ENCODE measurements at regions not wholly inside any gene's neighbourhood (a gene's known extent, or its start where the extent isn't known, plus 50 kb on each side); places are given as distances from the start of the nearest gene placed in this dataset.
"Not testable (repeated sequence)": the region's sequence is repeated elsewhere in the genome, so short reads cannot be mapped to it uniquely, and the experiment has no call there.

DNA sequence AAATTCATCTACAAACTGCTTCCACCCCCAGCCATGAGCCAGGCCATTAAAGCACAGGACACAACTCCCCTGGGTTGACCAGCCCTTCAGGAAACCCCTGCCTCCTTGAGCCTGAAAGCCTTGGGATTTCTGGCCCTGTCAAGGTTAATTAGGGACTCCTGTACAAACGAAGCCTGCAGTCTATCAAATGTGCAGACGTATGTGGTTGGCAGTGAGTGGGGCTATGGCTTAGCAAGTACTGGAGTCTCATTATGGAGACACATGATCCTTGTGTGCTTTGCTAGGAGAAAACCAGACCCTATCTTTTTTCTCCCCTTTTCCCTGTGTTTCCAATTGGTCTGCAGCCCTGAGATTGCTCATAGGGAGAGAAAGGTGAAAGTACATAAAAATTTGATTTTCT lies 588.3 kb upstream of the USP24 start:
- DNase-seq: no peak

DNA sequence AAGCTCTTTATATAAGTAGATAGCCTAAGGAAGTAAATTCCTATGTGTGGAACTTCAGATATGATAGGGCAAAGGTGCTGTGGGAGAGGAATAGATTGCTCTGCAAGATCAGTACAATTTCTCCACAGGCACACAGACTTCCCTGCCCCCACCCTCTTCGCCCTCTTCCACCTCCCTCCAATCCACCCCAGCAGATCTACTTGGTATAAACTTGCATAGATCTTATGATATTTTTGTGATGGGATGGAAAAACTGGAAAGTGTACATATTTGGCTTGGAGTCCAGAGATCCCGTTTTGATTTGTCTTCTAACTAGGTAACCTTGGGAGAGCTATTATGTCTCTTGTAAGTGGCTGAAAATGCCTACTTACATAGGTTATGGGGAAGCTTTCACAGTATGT lies 586.3 kb upstream of the USP24 start:
- no peak for DNase-seq

DNA sequence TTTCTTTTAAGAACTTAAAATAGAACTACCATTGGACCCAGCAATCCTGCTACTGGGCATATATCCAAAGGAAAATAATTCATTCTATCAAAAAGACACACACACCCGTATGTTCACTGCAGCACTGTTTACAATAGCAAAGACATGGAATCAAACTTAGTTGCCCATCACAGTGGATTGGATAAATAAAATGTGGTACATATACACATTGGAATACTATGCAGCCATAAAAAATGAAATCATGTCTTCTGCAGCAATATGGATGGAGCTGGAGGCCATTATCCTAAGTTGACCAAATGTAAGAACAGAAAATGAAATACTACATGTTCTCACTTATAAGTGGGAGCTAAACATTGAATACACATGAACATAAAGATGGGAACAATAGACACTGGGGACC lies 585.3 kb upstream of the USP24 start:
- DNase-seq: no peak

DNA sequence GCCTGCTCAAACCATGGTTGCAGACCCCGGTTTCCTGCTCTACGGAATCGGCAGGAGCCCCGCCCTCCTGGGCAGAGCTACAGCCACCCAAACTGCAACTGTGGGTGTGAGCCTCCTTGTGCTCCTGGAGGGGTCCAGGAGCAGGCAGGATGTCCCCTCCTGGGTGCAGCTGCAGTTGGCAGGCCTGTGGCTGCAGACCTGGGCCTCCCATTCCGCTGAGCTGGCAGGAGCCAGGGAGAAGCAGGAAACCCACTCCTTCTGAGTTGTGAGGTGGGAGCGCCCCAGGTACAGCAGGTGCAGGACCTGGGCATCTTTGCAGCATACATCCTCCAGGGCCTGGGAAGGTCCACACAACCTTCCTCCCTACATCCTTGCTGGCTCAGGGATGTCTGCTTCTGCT lies 578.7 kb upstream of the USP24 start:
- no peak for DNase-seq

DNA sequence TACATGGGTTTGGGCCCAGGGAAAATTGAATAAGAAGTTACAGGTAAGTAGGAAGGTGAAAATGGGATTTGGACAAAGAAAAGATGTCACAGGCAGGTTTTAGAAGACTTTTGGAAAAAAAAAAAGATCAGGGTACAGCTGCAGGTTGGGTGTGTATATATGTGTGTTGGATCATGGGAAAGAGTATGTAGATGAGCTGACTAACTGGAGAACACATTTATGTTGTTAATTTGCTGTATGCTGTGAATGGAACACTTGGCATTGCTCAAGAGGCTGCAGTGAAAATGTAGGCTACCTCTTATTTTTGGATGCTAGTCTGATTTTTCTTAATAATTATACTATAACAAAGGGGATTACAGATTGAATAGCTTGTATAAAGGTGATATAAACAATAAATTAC lies 577.7 kb upstream of the USP24 start:
- no peak for DNase-seq

DNA sequence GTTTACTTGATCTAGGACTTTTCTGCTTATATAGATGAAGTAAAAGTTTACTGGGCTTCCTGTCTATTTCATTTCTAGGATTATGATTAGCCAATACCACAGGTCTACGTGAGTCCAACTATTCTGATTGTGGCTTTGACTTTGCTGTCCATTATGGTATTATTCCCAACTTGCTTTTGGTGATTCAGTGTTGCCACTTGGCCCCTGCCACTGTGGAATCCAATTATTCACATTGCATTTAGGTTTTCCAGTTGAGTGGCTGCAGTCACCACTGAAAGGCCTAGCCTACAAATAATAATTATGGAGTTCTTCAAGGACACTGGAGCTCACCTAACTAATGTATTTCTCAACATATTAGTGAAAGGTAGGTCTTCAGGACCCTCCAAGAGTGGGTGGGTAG lies 574.3 kb upstream of the USP24 start:
- DNase-seq: no peak

DNA sequence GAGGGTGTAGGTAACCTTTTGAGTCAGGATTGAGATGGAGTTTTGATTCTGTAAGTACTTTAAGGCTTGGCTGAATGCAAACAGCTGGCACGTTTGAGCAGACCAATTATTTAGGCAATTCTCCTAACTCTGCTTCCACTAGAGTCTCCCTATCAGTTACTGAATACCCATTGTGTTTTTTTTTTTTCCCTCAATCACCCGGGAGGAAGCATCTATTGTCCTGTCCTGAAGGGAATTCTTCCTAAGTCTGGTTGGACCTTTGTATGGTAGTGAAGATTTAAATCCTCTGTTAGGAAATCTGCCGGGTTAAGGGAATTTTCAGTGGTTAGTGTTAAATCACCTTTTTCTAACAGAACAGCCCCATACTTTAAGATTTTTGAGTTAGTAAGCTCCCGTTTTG lies 571.2 kb upstream of the USP24 start:
- no peak for DNase-seq

DNA sequence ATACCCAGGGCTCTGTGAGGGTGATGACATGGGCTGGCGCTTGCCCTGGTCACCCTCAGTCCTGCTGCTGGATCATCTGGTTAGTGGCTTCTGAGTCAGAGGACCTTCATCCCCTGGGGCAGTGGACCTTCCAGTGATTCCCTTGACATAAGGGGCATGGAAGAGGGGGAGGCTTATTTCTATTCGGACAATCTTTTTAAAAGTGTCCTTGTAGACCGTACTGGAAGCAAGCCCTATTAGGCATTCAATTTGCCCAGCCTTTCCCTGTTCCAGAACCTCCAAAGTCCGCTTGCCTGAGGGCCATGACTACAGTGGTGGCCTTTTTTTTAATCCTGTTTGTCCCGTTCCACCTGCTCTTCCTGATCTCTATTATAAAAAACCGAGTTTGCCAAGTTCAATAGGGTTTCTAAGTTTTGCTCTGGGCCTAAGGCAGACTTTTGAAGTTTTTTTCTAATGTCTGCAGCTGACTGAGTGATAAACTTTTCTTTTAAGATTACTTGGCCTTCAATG lies 569.8 kb upstream of the USP24 start:
- not testable (repeated sequence) for DNase-seq

DNA sequence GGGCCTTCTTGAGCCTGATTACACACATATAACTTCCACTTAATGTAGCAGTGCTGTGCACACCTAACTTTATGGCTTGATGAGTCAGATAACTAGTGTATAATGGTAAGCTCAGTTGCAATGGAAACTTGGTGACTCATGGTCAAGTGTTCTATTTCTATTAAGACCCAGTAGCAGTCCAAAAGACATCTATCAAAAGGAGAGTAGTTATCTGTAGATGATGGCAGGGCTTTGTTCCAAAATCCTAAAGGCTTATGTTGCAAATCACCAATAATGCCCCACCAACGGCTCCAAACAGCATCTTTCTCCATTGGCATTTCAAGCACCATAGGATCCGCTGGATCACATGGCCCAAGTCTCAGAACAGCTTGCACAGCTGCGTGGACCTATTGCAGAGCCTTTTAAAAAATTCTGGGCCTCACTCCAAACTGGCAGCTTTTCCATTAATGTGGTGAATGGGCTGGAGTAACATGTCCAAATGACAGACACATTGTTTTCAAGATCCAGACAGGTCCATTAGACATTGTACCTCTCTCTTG lies 566.8 kb upstream of the USP24 start:
- no peak for DNase-seq

DNA sequence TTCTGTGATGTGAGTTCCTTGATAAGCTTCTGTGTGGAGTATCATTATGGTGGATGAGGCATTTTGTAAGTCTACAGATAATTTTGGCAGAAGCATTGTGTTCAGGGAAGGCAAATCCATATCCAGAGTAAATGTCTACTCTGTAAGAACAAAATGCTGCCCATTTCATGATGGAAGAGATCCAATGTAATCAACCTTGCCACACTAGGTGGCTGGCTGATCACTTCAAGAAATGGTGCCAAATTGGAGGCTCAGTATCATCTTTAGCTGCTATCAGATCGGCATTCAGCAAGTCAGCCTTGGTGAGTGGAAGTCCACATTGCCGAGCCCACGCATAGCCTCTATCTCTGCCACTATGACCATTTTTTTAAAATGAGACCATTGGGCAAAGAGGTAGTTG lies 565.8 kb upstream of the USP24 start:
- no peak for DNase-seq

DNA sequence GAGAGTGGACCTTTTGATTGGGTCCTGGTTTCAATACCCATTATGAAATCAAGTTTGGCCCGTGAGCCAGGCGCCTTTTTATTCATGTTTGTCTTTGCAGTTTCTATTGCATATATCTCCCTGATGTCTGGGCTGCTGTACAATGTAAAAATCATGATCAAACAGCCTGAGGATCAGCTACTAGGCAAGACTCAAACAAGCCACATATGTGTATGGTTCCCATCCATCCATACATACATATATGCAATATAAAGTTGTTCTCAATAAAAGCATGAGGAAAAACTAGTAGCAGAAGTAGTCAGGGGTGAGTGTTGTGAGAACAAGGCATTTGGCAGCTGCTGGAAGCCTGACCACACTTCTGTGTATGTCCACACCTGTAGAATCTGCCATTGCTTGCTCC lies 562.4 kb upstream of the USP24 start:
- DNase-seq: no peak

DNA sequence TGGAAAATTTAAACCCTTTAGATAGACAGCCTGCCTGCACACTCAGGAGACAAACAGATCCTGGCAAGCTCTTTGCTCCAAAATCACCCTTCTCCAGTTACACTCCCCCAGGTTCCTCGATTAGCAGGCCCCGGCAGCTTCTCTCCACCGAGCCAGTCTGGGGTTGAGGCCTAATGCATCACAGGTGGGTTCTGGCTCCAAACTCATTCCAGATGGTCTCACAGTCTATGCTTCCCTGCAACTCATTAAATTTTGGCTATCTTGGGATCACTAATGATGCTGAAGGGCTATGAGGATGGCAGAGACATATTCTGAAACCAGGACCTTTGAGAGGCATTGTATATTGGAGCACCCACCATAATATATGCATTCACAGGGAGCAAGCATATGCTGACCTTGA lies 559.8 kb upstream of the USP24 start:
- DNase-seq: no peak

DNA sequence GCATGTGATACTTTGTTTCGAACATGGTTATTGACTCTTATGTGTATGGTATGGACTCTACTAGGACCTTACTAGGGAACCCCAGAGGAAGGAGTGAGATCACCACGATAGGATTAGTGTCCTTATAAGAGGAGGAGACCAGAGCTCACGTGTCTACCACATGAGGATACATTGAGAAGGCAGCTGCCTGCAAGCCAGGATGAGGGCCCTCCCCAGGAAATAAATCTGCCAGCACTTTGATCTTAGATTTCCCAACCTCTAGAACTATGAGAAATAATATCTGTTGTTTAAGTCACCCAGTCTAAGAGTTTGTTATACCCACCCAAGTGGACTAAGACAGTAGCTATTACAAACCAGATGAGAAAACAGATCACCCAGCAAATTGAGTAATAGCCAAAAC lies 559.3 kb upstream of the USP24 start:
- no peak for DNase-seq

DNA sequence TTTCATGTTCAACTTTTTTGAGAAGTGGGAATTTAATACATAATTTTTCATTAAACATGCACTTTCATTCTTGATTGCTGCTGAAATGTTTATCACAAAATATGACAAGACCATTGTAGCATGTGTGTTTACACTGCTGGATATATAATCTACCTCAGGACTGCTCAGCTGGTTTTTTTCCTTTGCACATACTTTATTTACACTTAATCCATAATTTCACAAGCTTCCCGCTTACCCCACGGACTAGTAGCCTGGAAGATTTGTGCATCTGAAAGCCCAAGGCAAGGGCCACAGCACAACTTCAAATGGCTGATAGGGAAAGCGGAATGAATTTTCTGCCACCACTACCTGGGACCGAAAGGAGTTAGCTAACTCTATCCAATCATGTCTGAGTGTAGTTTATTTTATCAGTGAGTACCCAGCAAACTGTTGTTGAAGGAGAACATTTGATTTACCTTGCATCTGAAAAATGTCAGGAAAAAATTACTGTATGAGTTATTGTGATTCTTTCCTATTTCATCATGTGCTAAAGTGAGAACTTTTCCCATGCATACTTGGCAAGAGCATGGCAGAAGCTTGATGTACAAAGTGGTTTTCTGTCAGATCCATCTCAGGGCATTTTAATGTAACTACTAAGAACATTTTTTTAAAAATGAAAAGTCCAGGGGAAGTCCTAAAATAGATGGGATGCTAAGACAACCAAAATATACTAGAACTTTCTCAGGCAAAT lies 558.2 kb upstream of the USP24 start:
- DNase-seq: no peak

DNA sequence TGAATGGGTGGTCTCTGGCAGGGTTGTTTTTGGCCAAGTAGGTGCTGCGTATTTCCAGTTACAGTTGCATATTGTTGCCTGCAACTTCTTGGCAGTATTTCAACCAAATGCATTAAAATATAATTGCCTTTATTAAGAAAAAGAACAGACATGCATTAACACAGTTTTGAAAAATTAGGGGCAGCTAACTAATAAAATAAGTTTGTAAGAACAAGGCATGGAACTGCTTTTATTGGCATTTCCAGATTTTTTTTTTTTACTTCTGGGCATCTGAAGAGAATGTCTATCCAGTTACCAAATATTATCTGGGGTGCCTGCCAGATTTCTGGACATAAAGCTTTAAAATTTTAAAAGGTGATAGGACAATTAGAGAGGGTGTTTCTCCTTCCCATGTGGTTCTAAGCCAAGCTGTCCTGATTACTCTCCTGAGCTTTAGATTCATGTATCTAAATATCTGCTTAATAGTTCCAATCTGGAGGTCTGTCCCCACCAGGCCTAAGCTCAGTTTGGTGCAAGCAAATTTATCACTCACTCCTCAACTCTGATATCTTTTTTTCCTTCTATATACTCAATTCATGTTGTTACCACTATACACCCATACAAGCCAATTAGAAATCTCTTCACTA lies 553.3 kb upstream of the USP24 start:
- no peak for DNase-seq

DNA sequence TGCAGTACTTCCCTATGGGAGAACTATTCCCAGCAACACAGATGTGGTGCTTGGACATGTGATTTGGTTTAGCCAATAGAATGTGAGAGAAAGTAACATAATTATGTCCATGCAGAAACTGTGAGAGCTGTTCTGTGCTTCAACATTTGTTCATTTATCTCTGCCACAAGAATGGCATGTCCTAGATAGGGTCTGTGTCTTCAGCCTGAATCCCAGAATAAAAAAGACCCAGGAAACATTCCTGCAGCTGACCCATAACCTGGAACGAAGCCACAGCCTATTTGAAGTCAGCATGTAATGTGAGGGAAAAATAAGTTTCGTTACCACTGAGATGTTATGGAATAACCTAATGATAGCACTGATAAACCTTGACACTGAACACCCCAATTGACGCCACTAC lies 552.0 kb upstream of the USP24 start:
- no peak for DNase-seq

DNA sequence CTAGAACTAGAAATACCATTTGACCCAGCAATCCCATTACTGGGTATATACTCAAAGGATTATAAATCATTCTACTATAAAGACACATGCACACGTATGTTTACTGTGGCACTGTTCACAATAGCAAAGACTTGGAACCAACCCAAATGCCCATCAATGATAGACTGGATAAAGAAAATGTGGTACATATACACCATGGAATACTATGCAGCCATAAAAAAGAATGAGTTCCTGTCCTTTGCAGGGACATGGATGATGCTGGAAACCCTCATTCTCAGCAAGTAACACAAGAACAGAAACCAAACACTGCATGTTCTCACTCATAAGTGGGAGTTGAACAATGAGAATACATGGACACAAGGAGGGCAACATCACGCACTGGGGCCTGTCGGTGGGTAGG lies 550.3 kb upstream of the USP24 start:
- DNase-seq: not testable (repeated sequence)

DNA sequence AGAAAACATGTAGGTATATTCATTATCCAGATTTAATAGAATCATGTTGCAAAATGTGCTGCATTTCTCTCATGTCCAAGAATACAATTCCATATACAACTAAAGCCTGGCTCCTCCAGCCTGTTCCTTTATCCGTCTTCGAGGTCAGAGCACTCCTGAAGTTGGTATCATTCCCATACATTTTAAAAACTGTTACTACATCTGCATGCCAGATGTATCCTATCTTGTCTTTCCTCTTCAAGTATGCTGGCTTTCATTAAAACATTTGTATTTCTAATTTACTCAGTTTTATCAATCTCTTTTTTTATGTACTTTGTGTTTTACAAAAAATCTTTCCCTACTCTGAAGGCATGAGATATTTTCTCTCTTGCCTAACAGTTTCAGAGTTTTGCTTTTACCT lies 536.6 kb upstream of the USP24 start:
- no peak for DNase-seq

DNA sequence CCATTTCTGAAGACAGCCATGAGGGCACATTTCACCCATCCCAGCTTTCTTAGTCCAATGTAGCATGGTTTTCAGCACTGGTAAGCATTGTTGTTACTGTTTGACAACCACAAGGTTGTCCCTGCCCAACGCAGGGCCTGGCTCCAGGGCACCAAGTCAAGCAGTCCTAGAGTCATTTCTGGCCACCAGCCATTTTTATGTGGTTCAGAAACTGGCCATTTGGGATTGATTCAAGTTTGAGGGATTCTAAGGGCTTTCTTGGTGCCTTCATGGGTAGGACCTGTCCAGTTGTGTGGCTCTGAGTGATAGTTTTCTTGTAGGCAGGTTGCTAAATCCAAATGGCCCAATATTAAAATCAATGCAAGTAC lies 535.4 kb upstream of the USP24 start:
- DNase-seq: no peak

DNA sequence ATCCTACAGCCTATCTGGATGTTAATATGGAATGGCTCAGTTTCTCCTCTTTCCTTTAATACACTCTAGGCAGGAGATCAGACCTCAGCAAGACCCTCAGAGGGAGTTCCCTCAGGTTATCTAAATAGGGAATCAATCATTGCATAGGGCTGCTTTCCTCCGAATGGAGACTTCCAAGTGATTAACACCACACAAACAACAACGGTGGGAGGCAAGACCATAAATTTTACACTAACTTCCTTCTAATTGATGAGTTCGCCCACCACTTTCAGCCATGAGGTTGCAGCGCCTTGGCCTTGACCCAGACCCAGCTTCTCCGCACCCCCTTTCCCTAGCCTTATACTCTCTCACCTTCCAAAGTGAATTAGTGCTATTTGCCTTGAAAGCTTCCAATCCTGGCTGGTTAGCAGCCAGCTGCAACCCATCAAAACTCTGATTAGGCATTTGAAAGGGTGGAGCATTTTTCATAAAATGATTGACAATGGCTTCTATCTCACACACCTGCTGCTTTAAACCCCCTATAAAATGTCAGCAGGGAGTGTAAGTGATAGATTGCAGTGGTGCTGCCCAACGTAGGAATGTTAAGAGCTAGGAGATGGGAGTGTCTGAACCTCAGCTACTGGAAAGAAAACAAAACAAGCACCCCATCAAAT lies 534.9 kb upstream of the USP24 start:
- DNase-seq: no peak

DNA sequence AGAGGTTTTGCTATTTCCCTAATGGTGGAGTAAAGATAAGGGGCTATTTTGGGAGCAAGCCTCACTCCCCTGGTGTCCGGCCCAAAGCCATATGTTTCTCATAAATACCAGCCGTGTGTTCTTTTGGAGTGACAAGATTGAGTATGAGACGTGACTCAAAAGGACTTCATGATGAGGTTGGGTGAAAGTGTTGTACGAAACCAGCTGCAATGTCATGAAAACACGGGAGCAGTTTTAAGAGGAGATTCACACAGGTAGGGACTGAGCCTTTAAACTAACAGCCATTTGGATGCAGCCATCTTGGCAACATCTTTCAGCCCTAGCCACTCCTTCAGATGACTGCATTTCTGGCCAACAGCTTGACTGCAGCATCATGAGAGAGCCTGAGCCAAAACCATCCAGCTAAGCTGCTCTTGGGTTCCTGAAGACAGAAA lies 532.3 kb upstream of the USP24 start:
- no peak for DNase-seq

DNA sequence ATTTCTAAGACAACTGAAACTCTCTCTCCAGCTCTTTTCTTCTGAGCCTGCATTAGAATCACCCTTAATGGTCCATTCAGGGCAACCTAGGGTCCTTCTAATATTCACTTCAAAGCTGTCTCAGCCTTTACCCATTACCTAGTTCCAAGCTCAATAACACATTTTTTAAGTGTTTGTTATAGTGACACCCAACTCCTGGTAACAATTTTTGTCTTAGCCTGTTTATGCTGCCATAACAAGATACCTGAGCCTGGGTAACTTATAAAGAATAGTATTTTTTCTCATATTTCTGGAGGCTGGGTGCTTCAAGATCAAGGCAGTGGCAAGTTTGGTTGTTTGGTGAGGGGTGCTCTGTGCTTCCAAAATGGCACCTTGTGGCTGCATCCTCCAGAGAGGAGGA lies 531.5 kb upstream of the USP24 start:
- DNase-seq: no peak

DNA sequence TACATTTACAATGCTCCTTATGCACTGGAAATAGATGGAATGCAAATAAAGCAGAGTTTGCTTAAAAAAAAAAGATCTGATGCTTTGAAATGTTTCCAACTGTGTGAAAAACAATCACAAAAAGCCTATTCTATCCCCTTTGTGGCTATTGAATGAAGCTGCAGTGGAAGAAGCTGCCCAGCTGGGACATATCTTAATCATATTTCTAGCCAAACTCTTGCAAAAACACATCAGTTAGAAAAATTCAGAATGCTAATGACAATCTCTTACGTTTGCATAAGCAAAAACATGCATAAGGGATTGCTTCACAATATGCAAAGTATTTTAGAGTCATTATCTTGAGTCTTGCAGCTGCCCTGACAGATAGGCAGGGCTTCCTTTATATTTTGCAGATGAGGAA lies 526.4 kb upstream of the USP24 start:
- no peak for DNase-seq

DNA sequence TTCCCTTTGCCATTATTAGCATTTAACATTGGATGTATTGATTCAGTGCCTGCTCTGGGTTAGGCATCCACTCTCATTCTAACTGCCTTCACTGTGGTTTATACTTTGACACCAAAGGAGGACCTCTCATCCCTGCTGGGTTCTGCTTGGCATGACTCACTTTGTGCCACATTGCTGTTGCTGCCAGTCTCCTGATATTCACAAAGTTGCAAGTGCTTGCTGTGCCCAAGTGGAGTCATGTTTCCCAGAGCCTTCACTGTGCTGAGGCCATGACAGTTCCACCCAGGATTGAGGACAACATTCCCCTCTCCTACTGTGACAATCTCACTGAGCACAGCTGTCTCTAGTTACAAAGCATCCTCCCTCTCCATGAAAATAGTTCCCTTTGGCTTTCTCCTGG lies 519.9 kb upstream of the USP24 start:
- DNase-seq: no peak
